Suprapubic skin (tissue), 4 donors: ENCODE measurements at regions not wholly inside any gene's neighbourhood (a gene's known extent, or its start where the extent isn't known, plus 50 kb on each side); places are given as distances from the start of the nearest gene placed in this dataset.

Experiments used
- DNase-seq, 2 donors: peaks; one replicate each; pipeline ENCODE4 v3.0.0-alpha.2; 2019; ENCODE audit warnings: low spot score in 2 of 2
- H3K27ac ChIP-seq: fragments of 200-600 bp; sonication (generic); one replicate; pipeline ENCODE4 v1.5.1; 2019
- H3K27me3 ChIP-seq: fragments of 200-600 bp; sonication (generic); one replicate; pipeline ENCODE4 v1.5.1; 2019
- H3K36me3 ChIP-seq: fragments of 200-600 bp; sonication (generic); one replicate; pipeline ENCODE4 v1.5.1; 2019
- H3K4me1 ChIP-seq: fragments of 200-600 bp; sonication (generic); one replicate; pipeline ENCODE4 v1.5.1; 2019
- H3K4me3 ChIP-seq: fragments of 200-600 bp; sonication (generic); one replicate; pipeline ENCODE4 v1.5.1; 2019; ENCODE audit warnings: mild to moderate bottlenecking
- H3K9me3 ChIP-seq: fragments of 200-600 bp; sonication (generic); one replicate; pipeline ENCODE4 v1.5.1; 2019
- CTCF ChIP-seq, 2 donors: fragments of 200-600 bp in 1 of 2; fragments of 450-650 bp in 1 of 2; sonication (generic) in 1 of 2; IDR thresholded peaks; one replicate each; pipeline ENCODE4 v1.5.1; 2016 to 2019; ENCODE audit warnings: antibody characterized with exemption in 2 of 2, mild to moderate bottlenecking in 1 of 2, moderate library complexity in 1 of 2
- EP300 ChIP-seq: sonication (generic); formaldehyde crosslinking; IDR thresholded peaks from one replicate; pipeline ENCODE4 v1.6.1; 2017; ENCODE audit warnings: antibody characterized with exemption
- POLR2A ChIP-seq, 2 donors: fragments of 450-650 bp; IDR thresholded peaks; one replicate each; pipeline ENCODE4 v1.6.1; 2017; ENCODE audit warnings: antibody characterized with exemption in 2 of 2, mild to moderate bottlenecking in 2 of 2, moderate library complexity in 2 of 2
- POLR2AphosphoS5 ChIP-seq, 3 donors: sonication (generic); formaldehyde crosslinking; IDR thresholded peaks; one replicate each; pipeline ENCODE4 v1.6.1; 2017; ENCODE audit warnings: antibody characterized with exemption in 3 of 3
- WGBS: methylation state at CpG from one replicate; pipeline ENCODE4 v1.1.5; 2018; 5-methylcytosine and 5-hydroxymethylcytosine counted together

DNA sequence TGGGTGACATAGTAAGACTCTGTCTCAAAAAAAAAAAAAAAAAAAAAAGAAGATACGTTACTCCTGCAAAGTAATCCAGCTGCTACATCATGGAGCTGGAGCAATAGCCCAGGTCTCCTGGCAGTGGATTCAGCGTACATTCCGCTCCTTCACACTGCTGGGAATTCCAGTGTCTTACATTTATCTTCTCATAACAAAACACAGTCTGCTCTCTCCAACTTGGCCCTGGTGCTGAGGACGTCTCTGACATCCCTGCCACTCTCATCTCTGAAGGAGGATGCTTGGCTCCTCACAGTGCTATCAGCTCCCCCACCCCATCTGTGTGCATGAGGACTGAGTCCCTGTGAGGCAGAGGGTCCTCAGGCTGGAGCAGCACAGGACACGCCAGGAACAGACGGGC is 529.8 kb downstream of the CD83 start:
- H3K27ac ChIP-seq: no peak overlapping the region
- H3K9me3 ChIP-seq: no peaks in the 10 kb centered on the region
- TF ChIP-seq EP300 (peak; percentile 86), POLR2AphosphoS5 (IDR thresholded peaks at IDR 0.05) (no peak)
- no peak for DNase-seq
- no peaks in the 10 kb centered on the region for H3K4me1 ChIP-seq
- 92% methylated on average over 6 of the region's 6 CpGs for WGBS
- H3K4me3 ChIP-seq: no peak overlapping the region
- H3K27me3 ChIP-seq: no peaks in the 10 kb centered on the region
- no peaks in the 10 kb centered on the region for H3K36me3 ChIP-seq

- Histone ChIP-seq H3K4me1 (no peaks in the 10 kb centered on the region), H3K27me3 (no peaks in the 10 kb centered on the region), H3K27ac (no peak overlapping the region), H3K9me3 (no peaks in the 10 kb centered on the region), H3K36me3 (no peaks in the 10 kb centered on the region), H3K4me3 (no peak overlapping the region)
- TF ChIP-seq CTCF (IDR thresholded peaks at IDR 0.05): no peak
- no peak for TF ChIP-seq POLR2AphosphoS5 (IDR thresholded peaks at IDR 0.05)
- TF ChIP-seq POLR2A (IDR thresholded peaks at IDR 0.05): no peak
- no peak for TF ChIP-seq EP300
- no peak for DNase-seq
Measured at GRCh38 chr6:14652536-14652935, 535.0 kb downstream of the CD83 start.

- H3K4me1 ChIP-seq: no peaks in the 10 kb centered on the region
- no peaks in the 10 kb centered on the region for H3K9me3 ChIP-seq
- H3K36me3 ChIP-seq: no peaks in the 10 kb centered on the region
- H3K27ac ChIP-seq: no peak overlapping the region
- no peak for TF ChIP-seq CTCF (IDR thresholded peaks at IDR 0.05)
- TF ChIP-seq POLR2AphosphoS5 (IDR thresholded peaks at IDR 0.05): no peak
- TF ChIP-seq EP300: no peak
- TF ChIP-seq POLR2A (IDR thresholded peaks at IDR 0.05): no peak
- H3K27me3 ChIP-seq: no peaks in the 10 kb centered on the region
- no peak for DNase-seq
- 70% methylated on average over 16 of the region's 16 CpGs for WGBS
- no peak overlapping the region for H3K4me3 ChIP-seq
Measured at GRCh38 chr6:14655201-14656061, 537.9 kb downstream of the CD83 start.

DNA sequence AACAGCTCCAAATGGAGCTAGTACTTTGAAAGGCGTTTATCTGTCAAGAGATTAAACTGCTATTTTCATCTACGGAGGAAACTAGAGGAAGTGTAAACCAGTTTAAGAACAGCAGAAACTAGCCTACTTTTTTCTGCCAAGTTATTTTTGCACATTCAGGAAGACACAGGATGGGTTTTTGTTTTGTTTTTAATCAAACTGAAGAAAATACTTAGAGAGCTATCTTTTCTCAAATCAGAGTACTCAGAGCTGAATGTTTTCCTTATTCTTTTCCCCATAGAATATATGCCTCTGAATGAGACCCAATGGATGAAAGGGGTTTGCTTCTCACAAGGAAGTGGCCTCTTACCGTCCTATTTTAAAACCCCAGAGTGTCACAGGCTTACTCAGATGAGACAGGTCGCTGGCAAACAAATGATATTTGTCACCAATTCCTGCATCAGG is 538.5 kb downstream of the CD83 start:
- Histone ChIP-seq H3K9me3 (no peaks in the 10 kb centered on the region), H3K27ac (no peak overlapping the region), H3K27me3 (peaks cover 4% of the 10 kb centered on the region), H3K4me1 (no peaks in the 10 kb centered on the region), H3K4me3 (no peak overlapping the region), H3K36me3 (no peaks in the 10 kb centered on the region)
- WGBS: 42% methylated on average over 4 of the region's 4 CpGs
- no peak for DNase-seq
- TF ChIP-seq EP300: no peak

GRCh38 chr6:14656649-14657048 is 539.1 kb downstream of the CD83 start:
- peaks cover 4% of the 10 kb centered on the region for H3K27me3 ChIP-seq
- no peak for TF ChIP-seq EP300
- no peak for TF ChIP-seq POLR2A (IDR thresholded peaks at IDR 0.05)
- TF ChIP-seq CTCF (IDR thresholded peaks at IDR 0.05): no peak
- TF ChIP-seq POLR2AphosphoS5 (IDR thresholded peaks at IDR 0.05): no peak
- no peak overlapping the region for H3K27ac ChIP-seq
- DNase-seq: no peak
- 75% methylated on average over 4 of the region's 4 CpGs for WGBS
- no peaks in the 10 kb centered on the region for H3K4me1 ChIP-seq
- no peak overlapping the region for H3K4me3 ChIP-seq
- no peaks in the 10 kb centered on the region for H3K36me3 ChIP-seq
- no peaks in the 10 kb centered on the region for H3K9me3 ChIP-seq

DNA sequence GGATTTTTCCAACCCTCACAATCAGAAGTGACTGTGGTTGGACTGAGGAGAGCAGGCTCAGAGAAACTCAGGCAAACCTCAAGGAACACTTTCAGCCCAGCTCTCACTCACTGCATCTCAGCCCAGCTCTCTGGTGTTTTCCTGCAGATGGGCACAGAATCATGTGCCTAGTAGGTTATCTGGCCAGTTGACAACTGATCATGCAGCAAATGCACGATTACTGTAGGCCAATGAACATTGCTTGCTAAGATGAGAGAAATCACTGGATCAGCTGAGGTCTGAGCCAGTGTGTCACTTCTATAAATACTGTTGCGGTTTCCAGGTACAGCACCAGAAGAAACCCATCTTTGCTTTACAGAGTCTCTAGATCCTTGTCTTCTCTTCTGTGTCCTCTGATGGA is 540.5 kb downstream of the CD83 start:
- DNase-seq: no peak
- 86% methylated on average over 2 of the region's 2 CpGs for WGBS

More for the DNA sequence above, 540.5 kb downstream of the CD83 start:
- no peaks in the 10 kb centered on the region for H3K4me1 ChIP-seq
- no peak overlapping the region for H3K4me3 ChIP-seq
- H3K27ac ChIP-seq: no peak overlapping the region
- H3K27me3 ChIP-seq: peaks cover 4% of the 10 kb centered on the region
- H3K36me3 ChIP-seq: no peaks in the 10 kb centered on the region
- TF ChIP-seq POLR2AphosphoS5 (IDR thresholded peaks at IDR 0.05) (no peak), CTCF (IDR thresholded peaks at IDR 0.05) (no peak), POLR2A (IDR thresholded peaks at IDR 0.05) (no peak), EP300 (no peak)
- H3K9me3 ChIP-seq: no peaks in the 10 kb centered on the region
